Fibroblast of pulmonary artery (primary cell): ENCODE measurements at regions not wholly inside any gene's neighbourhood (a gene's known extent, or its start where the extent isn't known, plus 50 kb on each side); places are given as distances from the start of the nearest gene placed in this dataset.

Experiments used
- DNase-seq: peaks from one replicate; pipeline ENCODE4 v3.0.0-alpha.2; 2010; ENCODE audit warnings: low read depth
- H3K4me3 ChIP-seq: replicated peaks from 2 replicates; pipeline ENCODE4 v1.5.1; 2011; ENCODE audit warnings: low read depth, mild to moderate bottlenecking, control low read depth, low read length, moderate library complexity
- TF ChIP-seq, protein P1 (sequence below): IDR thresholded peaks from 2 replicates; pipeline ENCODE4 v1.5.1; 2011; ENCODE audit warnings: mild to moderate bottlenecking, control low read depth, low read length, inconsistent platforms; ENCODE audit errors: missing control alignments

DNA sequence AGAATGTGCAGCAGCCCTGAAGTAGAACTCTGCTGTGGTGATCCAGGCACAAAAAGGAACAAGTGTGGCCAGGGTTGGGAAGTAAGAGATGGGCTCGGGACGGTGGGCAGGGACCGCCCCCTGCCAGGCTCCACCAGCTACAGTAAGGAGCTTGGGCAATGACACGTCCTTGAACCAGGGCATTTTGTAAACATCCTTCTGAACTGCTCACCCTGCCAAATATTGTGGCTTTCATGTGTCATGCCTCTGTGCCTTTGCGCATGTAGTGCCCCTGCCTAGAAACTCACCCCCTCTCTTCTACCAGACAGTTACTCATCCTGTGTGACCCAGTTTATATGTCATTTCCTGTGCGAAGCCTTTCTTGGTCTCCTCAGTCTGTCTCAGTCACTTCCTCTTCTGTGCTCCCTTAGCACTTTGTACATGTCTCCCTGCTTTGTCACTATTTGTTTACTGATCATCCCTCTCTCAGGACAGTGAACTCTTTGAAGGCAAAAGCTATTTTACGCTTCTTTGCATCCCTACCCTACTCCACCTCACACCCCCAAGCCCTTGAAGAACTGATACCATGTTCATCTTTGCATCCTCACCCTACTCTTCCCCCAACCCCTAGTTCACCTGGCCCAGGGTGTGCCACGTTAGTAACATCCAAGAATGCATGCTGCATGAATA lies 108.9 kb upstream of the PLEKHG7 start:
- TF ChIP-seq, protein P1, sequence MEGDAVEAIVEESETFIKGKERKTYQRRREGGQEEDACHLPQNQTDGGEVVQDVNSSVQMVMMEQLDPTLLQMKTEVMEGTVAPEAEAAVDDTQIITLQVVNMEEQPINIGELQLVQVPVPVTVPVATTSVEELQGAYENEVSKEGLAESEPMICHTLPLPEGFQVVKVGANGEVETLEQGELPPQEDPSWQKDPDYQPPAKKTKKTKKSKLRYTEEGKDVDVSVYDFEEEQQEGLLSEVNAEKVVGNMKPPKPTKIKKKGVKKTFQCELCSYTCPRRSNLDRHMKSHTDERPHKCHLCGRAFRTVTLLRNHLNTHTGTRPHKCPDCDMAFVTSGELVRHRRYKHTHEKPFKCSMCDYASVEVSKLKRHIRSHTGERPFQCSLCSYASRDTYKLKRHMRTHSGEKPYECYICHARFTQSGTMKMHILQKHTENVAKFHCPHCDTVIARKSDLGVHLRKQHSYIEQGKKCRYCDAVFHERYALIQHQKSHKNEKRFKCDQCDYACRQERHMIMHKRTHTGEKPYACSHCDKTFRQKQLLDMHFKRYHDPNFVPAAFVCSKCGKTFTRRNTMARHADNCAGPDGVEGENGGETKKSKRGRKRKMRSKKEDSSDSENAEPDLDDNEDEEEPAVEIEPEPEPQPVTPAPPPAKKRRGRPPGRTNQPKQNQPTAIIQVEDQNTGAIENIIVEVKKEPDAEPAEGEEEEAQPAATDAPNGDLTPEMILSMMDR: no peak
- no peak overlapping the region for H3K4me3 ChIP-seq
- DNase-seq: peak; percentile 91

DNA sequence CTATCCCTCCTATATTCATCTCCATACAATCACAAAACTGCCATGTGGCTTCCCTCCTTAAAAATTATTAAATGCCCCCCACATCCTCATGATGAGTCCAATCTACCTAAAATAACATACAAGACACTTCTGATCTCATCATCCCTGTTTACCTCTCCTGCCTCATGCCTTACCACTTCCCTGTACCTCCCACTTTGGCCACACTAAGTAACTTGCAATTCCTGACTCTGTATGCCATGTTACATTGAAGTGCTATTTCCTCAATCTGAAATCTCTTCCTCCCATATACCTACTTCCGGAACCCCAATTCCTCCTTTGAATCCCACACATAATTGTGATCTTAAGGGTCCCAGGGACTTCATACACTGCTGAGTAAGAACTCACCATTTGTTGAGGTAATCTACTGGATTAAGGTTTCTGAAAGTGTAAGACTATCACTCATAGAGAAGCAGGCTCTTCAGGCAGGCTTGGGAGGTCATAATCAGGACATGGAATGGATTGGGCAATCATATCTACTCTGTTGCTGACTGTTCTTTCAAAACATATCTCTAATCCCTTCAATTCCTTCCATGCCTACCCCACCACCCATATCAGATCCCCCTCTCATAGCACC lies 117.6 kb upstream of the PLEKHG7 start:
- no peak overlapping the region for H3K4me3 ChIP-seq
- TF ChIP-seq, protein P1: no peak
- DNase-seq: no peak

DNA sequence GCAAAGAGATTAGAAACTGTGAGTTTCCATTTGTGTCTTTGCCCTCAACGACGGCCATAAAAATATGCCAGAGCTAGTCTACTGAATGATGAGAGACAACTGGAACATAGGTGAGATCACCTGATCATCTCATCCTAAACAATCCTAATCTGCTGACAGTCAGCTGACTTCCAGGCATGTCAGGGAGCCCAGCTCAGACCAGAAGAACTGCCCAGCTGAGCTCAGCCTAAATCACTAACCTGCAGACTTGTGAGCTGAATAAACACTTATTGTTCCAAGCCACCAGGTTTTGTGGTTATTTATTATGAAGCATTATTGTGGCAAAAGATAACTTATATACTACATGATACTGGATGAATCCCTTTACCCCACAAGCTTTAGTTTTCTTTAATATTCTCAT lies 118.9 kb upstream of the PLEKHG7 start:
- no peak for DNase-seq
- no peak overlapping the region for H3K4me3 ChIP-seq
- TF ChIP-seq, protein P1: no peak

DNA sequence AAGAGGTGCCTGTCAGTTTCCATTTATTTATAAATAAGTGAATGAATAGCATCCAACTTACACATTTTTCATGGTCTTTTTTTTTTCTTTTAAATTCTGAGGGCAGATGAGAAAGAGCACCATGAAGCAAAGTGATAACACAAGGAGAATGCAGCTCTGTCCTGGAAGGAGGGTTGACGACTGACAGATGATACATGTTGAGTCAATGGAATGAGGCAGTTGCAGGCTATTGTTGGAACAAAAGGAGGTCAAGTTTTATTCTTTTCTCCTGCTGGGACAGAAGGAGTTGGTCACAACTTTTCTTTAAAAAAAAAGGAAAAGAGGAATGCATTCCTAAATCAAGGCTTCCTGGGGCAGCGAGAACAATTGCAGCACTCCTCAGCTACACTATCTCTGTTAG lies 119.9 kb upstream of the PLEKHG7 start:
- peak; percentile 34 for DNase-seq
- TF ChIP-seq, protein P1: no peak
- no peak overlapping the region for H3K4me3 ChIP-seq

DNA sequence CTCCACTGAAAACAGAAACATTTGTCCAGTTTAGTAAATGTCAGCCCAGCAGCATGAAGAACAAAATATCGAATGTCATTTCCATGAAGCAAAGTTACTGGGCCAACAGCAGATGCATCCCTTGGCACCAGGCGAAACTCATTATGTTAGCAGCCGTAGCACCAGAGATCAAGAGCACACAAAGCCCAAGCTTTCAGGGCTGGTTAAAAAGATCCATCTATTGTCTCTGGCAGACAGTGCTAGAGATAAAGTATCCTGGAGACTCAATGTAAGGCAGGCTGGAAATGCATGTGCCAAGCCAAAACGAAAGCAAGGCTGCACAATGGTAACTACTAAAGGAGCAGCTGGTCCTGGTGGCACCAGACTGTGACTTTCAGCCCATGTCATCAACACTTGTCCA lies 120.3 kb upstream of the PLEKHG7 start:
- no peak for DNase-seq
- TF ChIP-seq, protein P1: no peak
- no peak overlapping the region for H3K4me3 ChIP-seq

DNA sequence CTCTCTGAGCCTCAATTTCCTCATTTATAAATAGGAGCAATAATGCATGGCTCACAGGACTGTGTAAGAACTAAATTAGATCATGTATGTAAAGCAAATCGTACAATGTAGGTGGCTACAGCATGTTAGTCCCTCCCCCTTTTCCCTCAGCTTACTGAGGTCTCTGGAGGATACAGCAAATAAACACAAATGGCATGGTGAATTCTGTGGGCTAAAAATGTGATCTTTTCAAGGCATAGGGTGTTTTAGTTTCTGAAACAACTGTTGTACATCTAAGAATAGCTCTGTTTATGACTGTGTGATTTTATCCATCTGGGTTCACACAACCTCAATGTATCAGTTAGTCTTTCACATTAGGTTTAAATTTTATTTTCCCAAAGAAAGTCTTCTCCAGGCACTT lies 121.2 kb upstream of the PLEKHG7 start:
- H3K4me3 ChIP-seq: no peak overlapping the region
- DNase-seq: no peak
- TF ChIP-seq, protein P1: no peak
